GM18909 (cell line): ENCODE measurements at regions not wholly inside any gene's neighbourhood (a gene's known extent, or its start where the extent isn't known, plus 50 kb on each side); places are given as distances from the start of the nearest gene placed in this dataset.

Experiments
- ATAC-seq: cut with Tn5 transposase; IDR thresholded peaks from one replicate; pipeline ENCODE4 v1.9.1; 2021; ENCODE audit warnings: mild to moderate bottlenecking; ENCODE audit not compliant: unreplicated experiment, poor library complexity

DNA sequence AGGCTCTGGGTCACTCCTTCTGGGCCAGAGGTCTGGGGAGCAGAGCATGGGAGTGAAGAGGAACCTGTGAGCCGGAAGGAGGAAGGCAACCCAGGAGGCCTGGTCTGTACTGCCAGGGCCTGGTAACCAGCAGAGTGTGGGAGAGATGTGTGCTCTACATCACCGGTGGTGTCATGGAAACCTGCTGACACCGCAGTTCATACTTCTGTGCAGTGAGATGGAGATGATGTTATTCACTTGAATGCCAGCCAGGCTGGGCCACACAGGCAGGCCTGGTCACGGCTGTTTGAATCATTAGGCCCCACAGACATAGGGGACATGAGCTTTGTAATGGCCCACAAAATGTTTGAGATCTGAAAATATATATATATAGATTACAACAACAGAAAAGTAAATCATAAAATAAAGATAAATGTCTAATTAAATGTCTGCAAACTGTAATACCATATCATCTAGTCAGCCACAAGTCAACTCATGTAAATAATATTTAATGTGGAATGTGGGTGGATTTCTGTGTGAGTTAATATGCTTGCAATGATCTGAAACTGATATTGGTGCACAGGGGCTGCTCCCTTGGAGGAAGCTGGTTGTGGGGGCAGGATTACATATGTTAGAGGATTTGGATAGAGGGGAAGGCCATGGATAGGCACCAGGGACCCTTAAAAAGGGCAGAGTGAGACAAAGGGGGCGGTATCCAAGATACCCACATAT is 108.5 kb upstream of the PFN2 start:
- ATAC-seq: no peak

DNA sequence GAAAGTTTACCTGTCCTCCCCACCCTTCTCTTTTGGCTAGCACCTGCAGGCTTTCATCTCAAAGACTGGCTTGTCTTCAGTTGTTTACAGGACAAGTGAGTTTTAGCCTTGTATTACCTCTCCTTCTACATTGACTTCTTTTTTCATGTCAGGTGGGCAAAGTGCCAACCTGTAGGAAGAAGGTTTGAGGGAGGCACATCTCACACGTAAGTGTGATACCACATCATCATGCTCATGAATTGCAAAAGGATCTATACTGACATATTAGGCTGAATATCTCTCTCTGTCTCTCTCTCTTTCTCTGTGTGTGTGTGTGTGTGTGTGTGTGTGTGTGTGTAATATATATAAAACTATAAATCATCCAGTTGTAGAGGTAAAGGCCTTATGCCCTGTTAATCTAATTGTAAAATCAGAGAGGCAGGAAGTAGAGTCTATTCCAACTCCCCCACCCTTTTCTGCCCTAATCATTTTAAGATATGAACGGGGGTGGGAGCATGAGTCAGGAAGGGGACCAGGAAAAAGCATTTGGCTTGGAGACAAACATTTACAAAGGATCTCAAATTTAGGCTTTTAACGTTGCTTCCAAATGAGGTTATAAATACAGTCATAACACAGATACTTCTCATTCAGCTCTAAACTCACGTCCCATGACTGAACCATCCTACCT is 107.0 kb upstream of the PFN2 start:
- no peak for ATAC-seq

DNA sequence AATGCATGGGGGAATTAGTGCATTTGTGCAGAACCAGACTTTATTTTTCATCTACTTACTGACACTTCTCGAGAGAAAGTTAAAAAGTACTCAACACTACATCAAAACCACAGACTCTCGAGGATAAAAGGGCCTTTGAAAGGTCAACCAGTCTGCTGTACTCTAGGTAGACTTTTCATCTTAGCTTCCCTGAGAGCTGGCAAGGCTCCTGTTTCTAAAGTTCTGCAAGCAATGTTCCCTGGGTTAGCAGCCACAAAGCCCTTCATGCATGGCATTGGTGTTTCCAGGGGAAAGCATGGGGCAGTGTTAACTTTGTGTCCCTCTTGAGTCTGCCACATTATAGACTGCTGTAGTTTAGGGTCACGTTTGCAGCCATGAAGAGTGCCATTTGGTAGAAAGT is 106.4 kb upstream of the PFN2 start:
- ATAC-seq: no peak

DNA sequence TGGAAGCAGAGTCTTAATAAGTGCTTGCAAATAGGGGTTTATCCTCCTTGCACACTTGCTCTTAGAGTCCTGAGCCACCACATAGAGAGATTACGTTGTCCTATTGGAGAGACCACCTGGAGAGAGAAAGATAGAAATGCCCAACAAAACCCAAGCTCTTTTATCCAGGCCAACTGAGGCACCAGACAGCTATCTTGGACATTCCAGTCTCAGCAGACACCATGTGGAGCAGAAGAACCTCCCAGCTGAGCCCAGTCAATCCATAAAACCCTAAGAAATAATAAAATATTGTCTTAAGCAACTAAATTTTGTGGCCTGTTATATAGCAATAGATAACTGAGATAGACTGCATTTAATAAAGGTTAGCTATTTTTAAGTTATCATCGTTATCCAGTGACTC is 105.7 kb upstream of the PFN2 start:
- ATAC-seq: no peak

DNA sequence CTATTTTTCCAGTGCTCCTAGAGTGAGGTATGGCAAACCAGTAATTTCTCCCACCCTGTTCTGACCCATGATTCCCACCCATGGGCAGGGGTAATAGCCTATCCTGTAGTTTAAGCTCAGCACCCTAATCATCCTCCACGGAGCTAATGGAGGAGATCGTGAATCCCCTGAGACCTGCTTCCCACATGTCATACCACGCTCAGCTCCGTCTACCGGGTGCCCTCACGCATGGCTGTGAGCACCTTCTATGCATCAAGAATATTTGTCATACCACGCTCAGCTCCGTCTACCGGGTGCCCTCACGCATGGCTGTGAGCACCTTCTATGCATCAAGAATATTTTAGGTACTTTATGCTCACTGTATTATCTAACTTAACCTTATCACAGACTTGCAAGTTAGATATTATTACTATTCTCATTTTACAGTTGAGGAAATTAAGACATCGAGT is 104.7 kb upstream of the PFN2 start:
- ATAC-seq: no peak

DNA sequence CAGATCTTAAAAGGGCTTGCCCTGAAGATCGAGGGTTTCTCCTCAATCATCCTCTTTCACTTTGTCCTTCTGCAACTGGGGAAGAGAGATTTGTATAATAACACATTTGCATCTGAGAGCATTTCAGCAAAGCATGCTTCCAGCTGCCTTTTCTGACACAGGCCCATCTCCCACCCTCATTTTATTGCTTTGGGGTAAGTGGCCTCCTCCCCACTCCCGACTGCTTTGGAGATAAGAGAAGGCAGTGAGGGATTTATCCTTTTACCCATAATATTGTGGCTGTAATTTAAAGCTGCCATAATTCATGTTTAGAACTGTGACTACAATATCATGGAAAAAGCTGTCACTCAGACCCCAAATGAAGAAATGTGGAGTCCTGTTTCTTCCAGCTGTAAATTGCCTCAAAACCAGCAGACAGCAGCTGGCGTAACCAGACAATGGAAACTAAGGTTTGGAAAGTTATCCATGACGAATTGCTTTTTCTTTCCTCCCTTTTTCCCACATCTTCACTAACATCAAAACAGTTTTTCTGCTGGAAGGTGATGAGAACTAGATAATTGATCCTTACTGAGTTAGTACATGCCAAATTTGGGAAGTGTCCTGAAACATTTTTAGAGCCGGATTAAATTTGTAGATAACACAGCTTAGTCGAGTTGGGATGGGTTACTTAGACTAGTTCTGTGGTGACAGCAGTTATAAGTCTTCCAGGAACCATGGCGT is 104.2 kb upstream of the PFN2 start:
- ATAC-seq: no peak

DNA sequence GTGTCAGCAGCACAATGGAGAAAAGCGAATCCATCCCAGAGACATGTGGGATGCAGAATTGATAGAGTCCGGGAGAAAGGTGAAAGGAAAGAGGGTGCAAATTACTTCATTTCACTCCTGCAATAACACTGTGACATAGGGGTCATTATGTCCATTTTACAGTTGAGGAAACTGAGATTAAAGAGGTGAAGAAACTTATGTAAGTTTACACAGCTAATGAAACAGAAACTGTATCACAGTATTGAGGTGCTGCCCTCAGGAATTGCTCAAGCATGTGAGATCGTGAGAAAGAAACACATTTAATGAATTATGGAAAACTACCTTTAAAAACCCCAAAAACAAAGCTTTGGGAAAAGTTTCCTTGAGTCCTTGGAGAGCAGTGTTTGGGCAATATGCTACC is 103.6 kb upstream of the PFN2 start:
- ATAC-seq: no peak

DNA sequence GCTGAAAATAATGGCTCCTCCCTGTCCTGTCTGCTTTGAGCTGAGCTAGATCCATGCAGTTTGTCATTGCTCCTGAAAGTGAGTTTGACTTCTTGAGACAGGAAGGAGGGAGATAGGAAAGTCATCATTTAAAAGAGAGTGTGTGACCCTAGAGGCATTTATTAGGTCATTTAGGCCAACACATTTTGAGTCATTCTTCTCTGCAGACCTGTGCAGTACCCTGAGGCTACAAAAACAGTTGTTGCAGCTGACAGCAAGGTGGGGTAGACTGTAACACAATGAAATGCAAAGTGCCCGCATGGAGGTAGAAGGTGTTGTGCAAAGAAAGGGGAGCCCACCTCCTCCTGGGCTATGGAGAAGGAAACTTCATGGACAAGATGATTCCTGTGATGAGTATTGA is 102.8 kb upstream of the PFN2 start:
- ATAC-seq: no peak

DNA sequence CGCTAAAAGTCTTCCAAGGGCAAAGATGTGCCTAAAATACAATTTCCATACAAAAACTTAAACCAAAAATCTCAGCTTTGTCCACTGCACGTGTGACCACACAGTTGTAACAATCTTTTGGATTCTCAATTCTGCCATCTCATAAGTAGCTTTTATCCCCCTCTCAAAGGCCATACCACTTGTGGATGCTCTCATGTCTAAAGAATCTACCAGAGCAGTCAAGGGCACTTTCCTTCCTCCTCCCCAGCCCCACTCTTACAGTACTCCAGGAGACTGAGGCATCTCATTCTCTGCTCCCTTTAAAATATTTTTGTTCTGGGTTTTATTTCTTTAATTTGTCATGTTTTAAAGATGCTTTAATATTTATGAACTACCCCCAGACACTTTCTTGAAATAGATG is 102.3 kb upstream of the PFN2 start:
- ATAC-seq: no peak

DNA sequence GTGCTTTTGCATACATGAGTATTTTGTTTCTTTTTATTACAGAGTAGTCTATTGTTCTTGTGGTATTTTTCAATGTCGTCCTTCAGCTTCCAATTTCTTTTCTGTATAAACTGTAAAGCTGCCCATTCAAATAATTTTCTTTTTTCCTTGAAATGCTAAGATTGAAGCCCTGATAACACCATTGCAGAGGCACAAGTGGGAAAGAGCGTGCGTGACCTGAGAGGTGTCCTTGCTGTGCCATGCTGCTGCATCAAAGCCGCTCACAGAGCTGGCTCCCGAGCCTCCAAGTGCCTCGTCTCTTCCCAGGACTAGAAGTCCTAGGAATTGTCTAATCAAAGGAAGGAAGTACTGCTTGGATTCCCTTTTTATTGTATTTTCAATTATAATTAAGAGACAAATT is 101.9 kb upstream of the PFN2 start:
- ATAC-seq: no peak

DNA sequence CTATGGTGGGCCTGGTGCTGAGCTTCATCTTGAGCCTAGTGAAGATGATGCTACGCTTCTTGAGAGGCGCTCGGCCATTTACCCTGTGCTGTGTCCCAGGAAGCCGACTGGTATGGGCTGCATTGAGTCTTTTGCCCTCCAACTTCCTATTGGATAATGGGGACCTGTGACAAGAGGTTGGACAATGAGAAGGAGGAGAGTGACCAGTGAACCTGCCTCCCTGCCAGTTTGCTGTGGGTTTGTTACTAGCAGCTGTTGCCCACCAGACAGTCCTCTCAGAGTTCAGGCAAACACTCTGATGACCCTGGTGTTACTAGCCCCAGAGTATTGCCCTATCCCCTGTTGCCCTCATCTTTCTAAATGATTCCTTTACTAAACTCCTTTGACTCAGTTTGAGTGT is 99.6 kb upstream of the PFN2 start:
- ATAC-seq: no peak

DNA sequence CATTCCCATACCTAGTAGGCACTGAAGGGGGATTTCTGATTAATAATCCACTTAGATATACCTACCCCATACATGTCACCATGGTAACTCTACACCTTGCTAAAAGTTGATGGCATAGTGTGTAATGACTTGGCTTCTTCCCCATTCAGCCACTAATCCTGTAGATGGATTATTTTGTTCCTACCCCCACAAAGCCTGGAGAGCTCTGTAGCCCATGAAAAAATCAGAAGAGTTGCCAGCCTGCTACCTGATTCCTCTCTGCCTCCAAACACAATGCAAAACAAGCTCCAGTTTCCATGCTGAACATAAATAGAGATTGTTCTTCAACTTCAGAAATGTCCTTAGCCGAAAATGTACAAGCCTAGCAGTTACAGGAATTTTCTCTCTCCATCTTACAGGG is 98.9 kb upstream of the PFN2 start:
- no peak for ATAC-seq

DNA sequence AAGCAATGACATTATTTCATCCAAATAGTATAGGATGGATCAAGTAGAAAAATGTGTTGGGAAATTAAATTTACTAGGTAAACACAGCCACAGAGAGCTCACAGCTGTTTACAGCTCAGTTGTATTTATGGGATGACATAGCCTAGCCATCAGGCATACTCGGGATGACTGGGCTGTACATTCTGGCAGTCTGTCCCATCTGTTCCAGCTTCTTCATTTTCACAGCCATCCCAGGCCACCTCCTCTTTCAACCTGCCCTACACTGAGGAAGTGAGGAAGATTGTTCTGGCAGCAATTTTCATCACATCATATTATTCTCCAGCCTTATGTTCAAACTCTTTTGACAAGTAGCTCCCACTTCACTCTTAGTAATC is 98.4 kb upstream of the PFN2 start:
- no peak for ATAC-seq

DNA sequence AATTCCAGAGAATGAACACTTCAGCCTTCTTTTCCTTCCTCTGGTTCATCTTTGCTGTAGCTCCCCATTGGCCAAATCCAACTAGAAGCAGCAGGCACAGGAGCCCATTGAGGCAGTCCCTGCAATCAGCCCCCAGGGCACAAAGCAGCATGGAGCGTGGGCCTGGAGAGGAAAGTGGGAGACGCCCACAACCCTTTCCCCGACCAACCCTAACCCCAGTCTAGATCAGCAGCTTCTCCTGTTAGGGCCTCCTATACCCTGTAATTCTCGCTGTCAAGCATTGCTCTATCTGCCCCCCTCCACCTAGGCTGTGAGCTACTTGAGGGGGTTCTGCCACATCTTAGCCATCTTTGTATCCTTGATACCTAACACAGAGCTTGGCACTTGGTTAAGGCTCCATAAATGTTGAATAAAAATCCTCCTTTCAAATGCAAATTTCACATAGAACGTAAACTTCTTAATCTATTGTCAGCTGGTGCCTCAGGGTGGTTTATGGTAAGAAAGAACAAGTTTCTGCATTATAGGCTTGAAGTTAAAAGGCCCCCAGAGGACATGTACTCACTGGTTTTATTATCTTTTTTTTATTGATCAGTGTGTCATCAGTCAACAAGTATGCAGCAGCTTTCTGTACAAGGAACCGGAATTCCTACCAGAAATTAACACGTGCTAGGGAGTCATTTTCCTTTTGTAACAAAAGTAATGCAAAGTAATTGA is 97.9 kb upstream of the PFN2 start:
- ATAC-seq: no peak

DNA sequence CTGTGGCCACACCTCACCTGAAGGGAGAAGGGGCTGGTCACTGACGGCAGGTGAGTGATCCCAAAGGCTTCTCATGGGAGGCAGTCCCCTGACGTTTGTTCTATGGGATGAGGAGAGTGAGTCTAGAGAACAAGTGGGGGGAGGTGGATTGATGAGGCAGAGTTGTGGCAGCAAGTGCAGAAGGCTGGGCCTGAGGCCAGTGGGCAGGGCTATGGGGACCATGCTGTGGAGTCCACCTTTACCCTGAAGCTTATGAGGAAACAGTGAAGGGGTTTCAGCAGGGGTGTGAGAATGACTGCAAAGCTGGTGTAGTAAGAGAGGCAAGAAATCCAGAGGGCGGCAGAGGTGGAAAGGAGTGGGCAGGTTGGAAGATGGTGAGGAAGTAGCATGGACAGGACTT is 96.9 kb upstream of the PFN2 start:
- no peak for ATAC-seq

DNA sequence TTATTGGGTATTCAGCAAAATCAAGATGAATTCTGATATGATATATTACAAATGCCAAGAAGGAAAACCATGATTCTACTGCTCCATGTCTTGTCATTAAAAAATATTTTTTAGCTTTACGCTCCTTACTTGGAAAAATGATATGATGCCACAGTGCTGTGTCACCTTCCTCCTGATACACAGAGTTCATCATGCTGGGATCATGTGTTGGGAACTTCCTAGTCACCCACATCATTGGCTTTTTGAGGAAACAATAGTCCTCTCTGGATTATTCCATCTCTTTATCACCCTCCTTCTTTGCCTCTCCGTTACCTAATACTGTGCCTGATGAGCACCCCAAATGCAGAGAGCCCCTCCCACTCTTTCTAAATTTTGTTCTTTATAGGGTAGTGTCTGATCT is 94.3 kb upstream of the PFN2 start:
- no peak for ATAC-seq

DNA sequence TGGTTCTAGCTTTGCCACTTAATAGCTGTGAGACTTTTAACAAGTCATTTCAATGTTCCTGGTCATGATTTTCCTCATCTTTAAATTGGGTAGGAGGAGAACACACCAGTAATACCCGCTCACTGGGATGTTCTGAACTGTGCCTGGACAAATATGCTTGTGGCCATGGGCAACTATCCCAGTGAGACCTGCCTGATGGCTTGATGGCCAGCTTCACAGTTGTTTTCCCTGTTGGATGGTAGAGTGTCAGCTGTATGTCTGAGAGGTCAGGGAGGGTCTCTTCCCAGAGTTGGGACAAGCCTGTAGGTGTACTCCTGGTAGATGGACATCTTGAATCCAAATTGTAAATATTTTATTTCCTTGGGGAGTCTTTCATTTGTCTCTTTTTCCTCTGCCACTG is 92.5 kb upstream of the PFN2 start:
- no peak for ATAC-seq

DNA sequence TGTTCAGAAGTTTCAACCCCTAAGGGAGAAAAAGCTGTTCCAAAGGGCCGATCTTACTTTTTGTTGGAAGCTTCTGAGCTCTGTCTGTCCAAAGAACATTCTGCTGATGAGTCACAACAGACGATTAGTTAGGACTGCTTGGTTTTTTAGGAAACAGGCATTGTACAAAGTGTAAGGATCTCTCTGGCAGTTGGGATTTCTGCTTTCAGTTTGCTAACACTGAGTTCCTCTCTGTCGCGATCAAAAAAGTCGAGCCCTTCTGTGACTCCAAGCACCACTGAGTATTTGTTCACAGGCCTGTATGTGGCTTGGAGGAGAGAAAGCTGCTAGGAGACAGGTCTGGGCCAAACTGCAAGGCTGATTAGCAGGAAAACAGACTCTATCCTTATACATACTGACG is 91.8 kb upstream of the PFN2 start:
- no peak for ATAC-seq

DNA sequence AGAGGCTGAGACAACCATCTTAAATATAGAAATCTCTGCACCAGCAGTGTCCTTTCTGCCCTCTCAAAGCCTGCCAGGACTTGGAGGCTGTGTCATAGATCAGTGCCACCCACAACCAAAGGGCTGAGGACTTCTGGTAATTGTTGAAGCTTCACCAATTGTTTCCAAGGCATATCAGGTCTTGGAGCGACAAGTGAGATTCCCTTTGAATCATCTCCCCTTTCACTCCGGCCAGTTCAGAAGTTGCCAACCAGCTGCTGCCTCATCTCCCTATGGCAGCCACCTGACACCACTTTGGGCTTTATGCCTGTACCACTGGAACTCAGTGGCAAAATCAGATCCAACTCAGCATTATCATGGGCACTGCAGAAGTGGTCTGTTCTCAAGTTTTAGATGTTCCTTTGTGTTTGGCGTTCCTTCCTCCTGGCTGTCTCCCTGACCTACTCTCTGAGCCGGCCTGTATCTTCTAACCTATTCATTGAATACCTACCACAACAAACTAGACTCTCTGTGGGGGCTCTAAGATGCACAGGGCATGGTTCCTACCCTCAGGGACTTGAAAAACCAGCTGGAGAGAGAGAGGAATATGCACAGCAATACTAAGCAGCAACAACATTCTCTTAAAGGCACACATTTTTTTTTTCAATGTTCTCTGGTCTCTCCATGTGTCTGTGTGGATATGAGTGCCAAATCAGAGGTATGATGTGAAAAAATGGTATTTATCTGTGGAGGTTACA is 90.8 kb upstream of the PFN2 start:
- ATAC-seq: no peak

DNA sequence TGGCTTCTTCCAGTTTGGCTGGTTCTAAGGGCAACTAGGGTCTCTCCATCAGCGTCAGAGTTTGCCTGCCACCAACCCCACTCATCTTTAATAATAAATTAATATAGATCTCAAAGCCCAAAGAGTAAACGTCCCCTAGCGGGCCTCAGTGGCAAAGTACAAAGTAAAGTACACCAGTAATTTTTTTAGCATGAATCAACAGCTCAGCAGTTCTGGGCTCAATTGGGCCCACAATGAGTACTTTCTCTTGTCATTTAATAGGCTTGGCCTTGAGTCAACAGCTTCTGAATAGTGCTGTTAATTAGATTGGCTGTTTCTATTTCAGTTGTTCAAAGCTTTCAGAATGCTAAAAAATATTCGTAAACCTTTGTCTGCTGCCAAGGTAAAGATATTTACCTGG is 89.0 kb upstream of the PFN2 start:
- ATAC-seq: no peak
